Activated T-helper 2 cell treated with anti-CD3 and anti-CD28 coated beads, Interferon-gamma antibody, Interleukin-2, Interleukin-4, amounts not matched to agents 10 μg/mL and 5 μg/mL and 100 μg/mL, durations not matched to agents 14 hours and 24 hours and 36 hours (primary cell): ENCODE measurements at regions not wholly inside any gene's neighbourhood (a gene's known extent, or its start where the extent isn't known, plus 50 kb on each side); places are given as distances from the start of the nearest gene placed in this dataset.

Experiments
- DNase-seq: peaks from one replicate; pipeline ENCODE4 v3.0.0; 2021; ENCODE audit warnings: low spot score
- H3K27ac Mint-ChIP-seq: one replicate; pipeline ENCODE4 v1.8.0; 2021; ENCODE audit warnings: mixed read lengths
- H3K27me3 Mint-ChIP-seq: one replicate; pipeline ENCODE4 v1.8.0; 2021; ENCODE audit warnings: low read depth, mixed read lengths
- H3K36me3 Mint-ChIP-seq: one replicate; pipeline ENCODE4 v1.8.0; 2021; ENCODE audit warnings: low read depth, mixed read lengths
- H3K4me1 Mint-ChIP-seq: one replicate; pipeline ENCODE4 v1.8.0; 2021; ENCODE audit warnings: low read depth, mixed read lengths
- H3K4me3 Mint-ChIP-seq: one replicate; pipeline ENCODE4 v1.8.0; 2021; ENCODE audit warnings: low read depth, mild to moderate bottlenecking, moderate library complexity, mixed read lengths
- H3K9me3 Mint-ChIP-seq: one replicate; pipeline ENCODE4 v1.8.0; 2021; ENCODE audit warnings: mixed read lengths
- intact Hi-C: fragments of 100-400 bp; cut with micrococcal nuclease; formaldehyde crosslinking; loops from one replicate; pipeline ENCODE4 v1.15.1; 2023

DNA sequence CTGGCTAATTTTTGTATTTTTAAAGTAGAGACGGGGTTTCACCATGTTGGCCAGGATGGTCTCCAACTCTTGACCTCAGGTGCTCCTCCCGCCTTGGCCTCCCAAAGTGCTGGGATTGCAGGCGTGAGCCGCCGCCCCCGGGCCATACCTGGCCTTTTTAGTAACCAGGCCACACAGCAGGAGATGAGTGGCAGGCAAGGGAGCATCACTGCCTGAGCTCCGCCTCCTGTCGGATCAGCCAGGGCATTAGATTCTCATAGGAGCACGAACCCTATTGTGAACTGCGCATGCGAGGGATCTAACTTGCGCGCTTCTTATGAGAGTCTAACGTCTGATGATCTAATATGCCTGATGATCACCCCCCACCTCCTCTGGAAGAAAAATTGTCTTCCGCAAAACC lies 308.7 kb upstream of the PRMT6 start:
- H3K4me1 Mint-ChIP-seq = no peaks in the 10 kb centered on the region
- H3K4me3 Mint-ChIP-seq = no peak overlapping the region
- intact Hi-C loops = no loop called here
- no peak overlapping the region for H3K27ac Mint-ChIP-seq
- H3K27me3 Mint-ChIP-seq = no peaks in the 10 kb centered on the region
- H3K9me3 Mint-ChIP-seq = no peaks in the 10 kb centered on the region
- H3K36me3 Mint-ChIP-seq = no peaks in the 10 kb centered on the region
- no peak for DNase-seq

GRCh38 chr1:106748606-106749005 lies 307.9 kb upstream of the PRMT6 start:
- no peak for DNase-seq
- Mint-ChIP-seq H3K9me3 (no peaks in the 10 kb centered on the region), H3K27ac (no peak overlapping the region), H3K36me3 (no peaks in the 10 kb centered on the region), H3K4me3 (no peak overlapping the region), H3K27me3 (no peaks in the 10 kb centered on the region), H3K4me1 (no peaks in the 10 kb centered on the region)
- intact Hi-C loops = no loop called here

DNA sequence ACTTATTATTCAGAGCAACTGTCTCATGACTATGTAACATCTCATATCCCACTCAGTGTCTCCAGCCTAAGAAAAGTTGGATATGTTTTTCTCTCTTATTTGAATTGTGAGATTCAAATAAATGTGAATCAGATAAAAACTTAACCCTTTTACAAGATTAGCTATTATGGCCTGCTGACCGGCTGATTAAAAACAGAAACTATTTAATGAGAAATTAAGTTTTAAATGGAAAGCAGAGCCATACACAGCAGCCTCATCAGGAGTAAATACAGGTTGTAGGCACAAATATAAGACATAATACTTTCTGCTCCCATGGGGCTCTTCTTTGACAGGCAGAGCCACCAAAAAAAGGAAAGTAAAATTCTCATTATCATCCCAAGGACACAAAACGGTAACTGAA lies 307.0 kb upstream of the PRMT6 start:
- no peak overlapping the region for H3K27ac Mint-ChIP-seq
- intact Hi-C loops = no loop called here
- H3K4me1 Mint-ChIP-seq = no peaks in the 10 kb centered on the region
- no peak overlapping the region for H3K4me3 Mint-ChIP-seq
- no peaks in the 10 kb centered on the region for H3K36me3 Mint-ChIP-seq
- no peaks in the 10 kb centered on the region for H3K9me3 Mint-ChIP-seq
- no peak for DNase-seq
- H3K27me3 Mint-ChIP-seq = no peaks in the 10 kb centered on the region

GRCh38 chr1:106749906-106750305 lies 306.6 kb upstream of the PRMT6 start:
- no peaks in the 10 kb centered on the region for H3K9me3 Mint-ChIP-seq
- DNase-seq = no peak
- no peak overlapping the region for H3K4me3 Mint-ChIP-seq
- intact Hi-C loops = no loop called here
- H3K4me1 Mint-ChIP-seq = no peaks in the 10 kb centered on the region
- H3K36me3 Mint-ChIP-seq = no peaks in the 10 kb centered on the region
- H3K27me3 Mint-ChIP-seq = no peaks in the 10 kb centered on the region
- no peak overlapping the region for H3K27ac Mint-ChIP-seq

GRCh38 chr1:106751002-106751401 lies 305.5 kb upstream of the PRMT6 start:
- H3K27me3 Mint-ChIP-seq = no peaks in the 10 kb centered on the region
- intact Hi-C loops = no loop called here
- no peak overlapping the region for H3K27ac Mint-ChIP-seq
- no peaks in the 10 kb centered on the region for H3K4me1 Mint-ChIP-seq
- no peak for DNase-seq
- H3K9me3 Mint-ChIP-seq = no peaks in the 10 kb centered on the region
- no peak overlapping the region for H3K4me3 Mint-ChIP-seq
- no peaks in the 10 kb centered on the region for H3K36me3 Mint-ChIP-seq

- Mint-ChIP-seq H3K9me3 (no peaks in the 10 kb centered on the region), H3K27me3 (no peaks in the 10 kb centered on the region), H3K36me3 (no peaks in the 10 kb centered on the region), H3K27ac (no peak overlapping the region), H3K4me1 (no peaks in the 10 kb centered on the region), H3K4me3 (no peak overlapping the region)
- no peak for DNase-seq
- intact Hi-C loops = no loop called here
These were observed 303.4 kb upstream of the PRMT6 start for GRCh38 chr1:106753066-106753465.

DNA sequence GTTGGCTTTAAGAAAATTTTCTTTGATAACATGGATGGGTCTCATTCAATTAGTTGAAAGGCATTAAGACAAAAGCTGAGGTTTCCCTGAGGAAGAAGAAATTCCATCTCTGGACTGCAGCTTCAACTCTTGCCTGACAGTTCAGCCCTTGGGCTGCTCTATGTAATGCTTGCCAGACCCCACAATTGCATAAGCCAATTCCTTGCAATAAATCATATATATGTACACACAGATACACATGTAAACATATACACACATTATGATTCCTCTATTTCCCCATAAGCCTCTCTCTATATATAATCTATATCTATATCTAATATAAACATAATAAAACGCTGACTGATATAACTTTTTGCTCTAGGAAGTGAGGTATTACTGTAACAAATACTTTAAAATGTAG lies 301.5 kb upstream of the PRMT6 start:
- no peak overlapping the region for H3K27ac Mint-ChIP-seq
- H3K9me3 Mint-ChIP-seq = no peaks in the 10 kb centered on the region
- no peaks in the 10 kb centered on the region for H3K36me3 Mint-ChIP-seq
- H3K27me3 Mint-ChIP-seq = no peaks in the 10 kb centered on the region
- no peak for DNase-seq
- H3K4me1 Mint-ChIP-seq = no peaks in the 10 kb centered on the region
- H3K4me3 Mint-ChIP-seq = no peak overlapping the region
- intact Hi-C loops = no loop called here

DNA sequence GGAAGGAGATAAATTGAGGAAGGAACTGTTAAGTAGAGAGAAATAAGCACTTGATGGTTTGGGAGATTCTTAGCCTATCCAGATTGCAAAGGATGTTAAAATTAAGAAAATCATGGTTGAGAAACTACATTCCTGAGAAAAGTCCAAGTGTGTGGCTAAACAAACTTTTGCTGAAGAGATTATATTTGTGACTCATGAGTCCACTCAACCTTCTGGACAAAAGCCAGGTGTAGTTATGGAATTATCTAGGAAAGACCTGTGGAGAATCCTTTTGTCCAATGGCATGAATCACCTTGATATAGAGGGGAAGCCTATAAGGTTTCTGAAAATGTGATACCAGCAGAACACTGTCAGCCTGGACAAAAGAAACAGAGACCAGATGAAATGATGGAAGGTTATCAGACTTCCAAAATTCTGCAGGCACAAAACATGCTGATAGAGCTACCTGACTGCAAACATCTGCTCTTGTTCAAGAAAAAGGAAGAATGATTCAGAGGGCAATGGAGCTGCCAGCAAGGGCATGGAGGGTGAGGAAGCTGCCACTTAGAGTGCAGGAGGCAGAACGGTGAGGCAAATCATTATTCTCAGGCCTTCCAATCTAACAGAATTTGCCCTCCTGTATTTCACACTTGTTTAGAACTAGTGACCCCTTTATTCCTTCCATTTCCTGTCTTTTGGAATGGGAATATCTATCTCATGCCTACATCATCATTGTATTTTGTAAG lies 300.6 kb upstream of the PRMT6 start:
- no peak overlapping the region for H3K27ac Mint-ChIP-seq
- intact Hi-C loops = no loop called here
- H3K36me3 Mint-ChIP-seq = no peaks in the 10 kb centered on the region
- no peak for DNase-seq
- no peaks in the 10 kb centered on the region for H3K9me3 Mint-ChIP-seq
- no peaks in the 10 kb centered on the region for H3K27me3 Mint-ChIP-seq
- no peaks in the 10 kb centered on the region for H3K4me1 Mint-ChIP-seq
- H3K4me3 Mint-ChIP-seq = no peak overlapping the region

GRCh38 chr1:106756752-106757151 lies 299.7 kb upstream of the PRMT6 start:
- no peaks in the 10 kb centered on the region for H3K9me3 Mint-ChIP-seq
- H3K36me3 Mint-ChIP-seq = no peaks in the 10 kb centered on the region
- no peak overlapping the region for H3K4me3 Mint-ChIP-seq
- no peaks in the 10 kb centered on the region for H3K4me1 Mint-ChIP-seq
- intact Hi-C loops = no loop called here
- no peak for DNase-seq
- no peak overlapping the region for H3K27ac Mint-ChIP-seq
- no peaks in the 10 kb centered on the region for H3K27me3 Mint-ChIP-seq

GRCh38 chr1:106768077-106768476 lies 288.4 kb upstream of the PRMT6 start:
- Mint-ChIP-seq H3K4me3 (no peak overlapping the region), H3K27ac (no peak overlapping the region), H3K9me3 (peaks cover 5% of the 10 kb centered on the region), H3K27me3 (no peaks in the 10 kb centered on the region), H3K4me1 (no peaks in the 10 kb centered on the region), H3K36me3 (no peaks in the 10 kb centered on the region)
- intact Hi-C loops = no loop called here
- no peak for DNase-seq

DNA sequence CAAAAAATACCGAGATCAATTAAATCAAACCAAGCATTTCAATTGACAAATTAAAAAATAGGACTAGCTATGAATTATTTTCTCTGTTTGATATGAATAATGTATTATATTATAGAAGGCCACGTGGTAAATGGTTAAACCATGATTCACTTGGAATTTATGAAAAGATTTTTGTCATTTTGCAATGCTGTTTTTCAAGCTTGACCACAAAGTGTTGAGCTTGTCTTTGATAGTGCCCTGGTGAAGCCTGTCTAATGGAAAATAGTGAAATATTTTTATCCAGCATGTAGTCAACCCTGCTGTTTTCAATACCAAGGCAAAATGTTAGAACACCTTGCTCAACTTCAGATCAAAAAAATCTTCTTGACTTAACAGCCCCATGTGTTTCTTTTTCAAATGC lies 288.0 kb upstream of the PRMT6 start:
- H3K4me1 Mint-ChIP-seq = no peaks in the 10 kb centered on the region
- intact Hi-C loops = no loop called here
- H3K4me3 Mint-ChIP-seq = no peak overlapping the region
- no peak for DNase-seq
- H3K27me3 Mint-ChIP-seq = no peaks in the 10 kb centered on the region
- H3K9me3 Mint-ChIP-seq = peaks cover 8% of the 10 kb centered on the region
- no peaks in the 10 kb centered on the region for H3K36me3 Mint-ChIP-seq
- H3K27ac Mint-ChIP-seq = no peak overlapping the region

- Mint-ChIP-seq H3K4me1 (no peaks in the 10 kb centered on the region), H3K36me3 (no peaks in the 10 kb centered on the region), H3K27ac (no peak overlapping the region), H3K27me3 (no peaks in the 10 kb centered on the region), H3K9me3 (peaks cover 20% of the 10 kb centered on the region), H3K4me3 (no peak overlapping the region)
- no peak for DNase-seq
- intact Hi-C loops = no loop called here
These were observed 283.3 kb upstream of the PRMT6 start for GRCh38 chr1:106773206-106773605.

GRCh38 chr1:106780066-106780465 lies 276.4 kb upstream of the PRMT6 start:
- Mint-ChIP-seq H3K36me3 (no peaks in the 10 kb centered on the region), H3K4me3 (no peak overlapping the region), H3K27ac (no peak overlapping the region), H3K9me3 (peaks cover 4% of the 10 kb centered on the region), H3K27me3 (no peaks in the 10 kb centered on the region), H3K4me1 (no peaks in the 10 kb centered on the region)
- intact Hi-C loops = no loop called here
- no peak for DNase-seq
